ENCODE measurements at regions not wholly inside any gene's neighbourhood (a gene's known extent, or its start where the extent isn't known, plus 50 kb on each side); places are given as distances from the start of the nearest gene placed in this dataset.

DNA sequence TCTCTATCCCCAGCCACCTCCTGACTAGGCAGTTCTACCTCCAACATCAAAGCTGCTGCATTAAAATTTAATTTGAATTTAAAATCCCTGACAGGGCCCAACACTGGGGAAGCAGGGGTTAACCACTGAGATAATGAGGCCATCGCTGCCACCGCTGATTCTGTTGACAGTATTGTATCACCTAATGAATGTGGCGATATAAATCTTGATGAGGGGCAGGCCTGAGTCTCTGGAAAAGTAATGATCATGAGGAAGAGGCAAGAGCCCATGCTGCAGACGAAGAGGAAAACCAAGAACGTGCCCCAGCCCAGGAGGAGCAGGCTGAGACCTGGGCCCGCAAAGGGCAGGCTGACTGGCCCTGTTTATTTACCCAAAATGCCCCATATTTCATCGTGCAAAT, 251.4 kb upstream of the ZFHX3 start:
- TF ChIP-seq, protein P1, sequence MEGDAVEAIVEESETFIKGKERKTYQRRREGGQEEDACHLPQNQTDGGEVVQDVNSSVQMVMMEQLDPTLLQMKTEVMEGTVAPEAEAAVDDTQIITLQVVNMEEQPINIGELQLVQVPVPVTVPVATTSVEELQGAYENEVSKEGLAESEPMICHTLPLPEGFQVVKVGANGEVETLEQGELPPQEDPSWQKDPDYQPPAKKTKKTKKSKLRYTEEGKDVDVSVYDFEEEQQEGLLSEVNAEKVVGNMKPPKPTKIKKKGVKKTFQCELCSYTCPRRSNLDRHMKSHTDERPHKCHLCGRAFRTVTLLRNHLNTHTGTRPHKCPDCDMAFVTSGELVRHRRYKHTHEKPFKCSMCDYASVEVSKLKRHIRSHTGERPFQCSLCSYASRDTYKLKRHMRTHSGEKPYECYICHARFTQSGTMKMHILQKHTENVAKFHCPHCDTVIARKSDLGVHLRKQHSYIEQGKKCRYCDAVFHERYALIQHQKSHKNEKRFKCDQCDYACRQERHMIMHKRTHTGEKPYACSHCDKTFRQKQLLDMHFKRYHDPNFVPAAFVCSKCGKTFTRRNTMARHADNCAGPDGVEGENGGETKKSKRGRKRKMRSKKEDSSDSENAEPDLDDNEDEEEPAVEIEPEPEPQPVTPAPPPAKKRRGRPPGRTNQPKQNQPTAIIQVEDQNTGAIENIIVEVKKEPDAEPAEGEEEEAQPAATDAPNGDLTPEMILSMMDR (IDR thresholded peaks at IDR 0.05 in 2 of 3, conservative IDR thresholded peaks at IDR 0.05 in 1 of 3; ENCODE audit: borderline replicate concordance in 1 of 3, insufficient read depth in 1 of 3, low read depth in 2 of 3, low read length in 2 of 3), result no peak
- TF ChIP-seq EGR1 (IDR thresholded peaks at IDR 0.05; ENCODE audit: low read depth), result no peak
- TF ChIP-seq ZBTB33 (IDR thresholded peaks at IDR 0.05; ENCODE audit: extremely low read depth, insufficient replicate concordance, low read length), result no peak
- no peak for TF ChIP-seq POLR2AphosphoS5 (IDR thresholded peaks at IDR 0.05; ENCODE audit: low read depth, low read length)
- TF ChIP-seq, protein P2, sequence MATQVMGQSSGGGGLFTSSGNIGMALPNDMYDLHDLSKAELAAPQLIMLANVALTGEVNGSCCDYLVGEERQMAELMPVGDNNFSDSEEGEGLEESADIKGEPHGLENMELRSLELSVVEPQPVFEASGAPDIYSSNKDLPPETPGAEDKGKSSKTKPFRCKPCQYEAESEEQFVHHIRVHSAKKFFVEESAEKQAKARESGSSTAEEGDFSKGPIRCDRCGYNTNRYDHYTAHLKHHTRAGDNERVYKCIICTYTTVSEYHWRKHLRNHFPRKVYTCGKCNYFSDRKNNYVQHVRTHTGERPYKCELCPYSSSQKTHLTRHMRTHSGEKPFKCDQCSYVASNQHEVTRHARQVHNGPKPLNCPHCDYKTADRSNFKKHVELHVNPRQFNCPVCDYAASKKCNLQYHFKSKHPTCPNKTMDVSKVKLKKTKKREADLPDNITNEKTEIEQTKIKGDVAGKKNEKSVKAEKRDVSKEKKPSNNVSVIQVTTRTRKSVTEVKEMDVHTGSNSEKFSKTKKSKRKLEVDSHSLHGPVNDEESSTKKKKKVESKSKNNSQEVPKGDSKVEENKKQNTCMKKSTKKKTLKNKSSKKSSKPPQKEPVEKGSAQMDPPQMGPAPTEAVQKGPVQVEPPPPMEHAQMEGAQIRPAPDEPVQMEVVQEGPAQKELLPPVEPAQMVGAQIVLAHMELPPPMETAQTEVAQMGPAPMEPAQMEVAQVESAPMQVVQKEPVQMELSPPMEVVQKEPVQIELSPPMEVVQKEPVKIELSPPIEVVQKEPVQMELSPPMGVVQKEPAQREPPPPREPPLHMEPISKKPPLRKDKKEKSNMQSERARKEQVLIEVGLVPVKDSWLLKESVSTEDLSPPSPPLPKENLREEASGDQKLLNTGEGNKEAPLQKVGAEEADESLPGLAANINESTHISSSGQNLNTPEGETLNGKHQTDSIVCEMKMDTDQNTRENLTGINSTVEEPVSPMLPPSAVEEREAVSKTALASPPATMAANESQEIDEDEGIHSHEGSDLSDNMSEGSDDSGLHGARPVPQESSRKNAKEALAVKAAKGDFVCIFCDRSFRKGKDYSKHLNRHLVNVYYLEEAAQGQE (IDR thresholded peaks at IDR 0.05; ENCODE audit: low read depth), result no peak
- TF ChIP-seq EZH2 (IDR thresholded peaks at IDR 0.05), result no peak
- no peak for TF ChIP-seq SRF (IDR thresholded peaks at IDR 0.05; ENCODE audit: low read depth)
- TF ChIP-seq CEBPB (IDR thresholded peaks at IDR 0.05; ENCODE audit: low read depth), result no peak
- TF ChIP-seq JUND (IDR thresholded peaks at IDR 0.05), result no peak
- TF ChIP-seq SP1 (IDR thresholded peaks at IDR 0.05; ENCODE audit: low read depth), result no peak
- no peak for TF ChIP-seq SIN3A (IDR thresholded peaks at IDR 0.05; ENCODE audit: low read depth)
- TF ChIP-seq YY1 (IDR thresholded peaks at IDR 0.05; ENCODE audit: extremely low read depth, insufficient replicate concordance, low read depth, low read length), result no peak
- no peak for TF ChIP-seq POLR2A (IDR thresholded peaks at IDR 0.05; ENCODE audit: borderline replicate concordance, extremely low read depth, insufficient read depth, insufficient read length)
- no peak for TF ChIP-seq ZFX (IDR thresholded peaks at IDR 0.05)
